ENCODE measurements at regions not wholly inside any gene's neighbourhood (a gene's known extent, or its start where the extent isn't known, plus 50 kb on each side); places are given as distances from the start of the nearest gene placed in this dataset.
A peak's percentile ranks its signal among the peaks of the same experiment; 100 is the strongest.

- Histone ChIP-seq H3K4me3 (no peak overlapping the region), H3K9me3 (no peaks in the 10 kb centered on the region), H3K36me3 (ENCODE audit: low read depth) (no peaks in the 10 kb centered on the region), H3K4me1 (ENCODE audit: low read depth) (peaks cover 16% of the 10 kb centered on the region)
- DNase-seq (peak in 1 of 3 donors; percentile 47), ATAC-seq (no peak)
- TF ChIP-seq CTCF (IDR thresholded peaks at IDR 0.05), result no peak
- intact Hi-C loops (cut with DNase I, micrococcal nuclease), result no loop called here
These were observed 105.6 kb upstream of the HES1 start for GRCh38 chr3:194030372-194030771.

- DNase-seq (no peak), ATAC-seq (no peak)
- peaks cover 26% of the 10 kb centered on the region for H3K4me1 ChIP-seq (ENCODE audit: low read depth)
- no peaks in the 10 kb centered on the region for H3K36me3 ChIP-seq (ENCODE audit: low read depth)
- intact Hi-C loops (cut with DNase I, micrococcal nuclease), result no loop called here
- no peaks in the 10 kb centered on the region for H3K9me3 ChIP-seq
- H3K4me3 ChIP-seq, result no peak overlapping the region
- no peak for TF ChIP-seq CTCF (IDR thresholded peaks at IDR 0.05)
These were observed 104.6 kb upstream of the HES1 start for GRCh38 chr3:194031349-194031748.

GRCh38 chr3:194031867-194032635, 103.9 kb upstream of the HES1 start:
- ATAC-seq (no peak), DNase-seq (peak in 1 of 3 donors; percentile 52)
- intact Hi-C loops (cut with DNase I, micrococcal nuclease), result no loop called here
- Histone ChIP-seq H3K36me3 (ENCODE audit: low read depth) (no peaks in the 10 kb centered on the region), H3K4me3 (no peak overlapping the region), H3K4me1 (ENCODE audit: low read depth) (peaks cover 26% of the 10 kb centered on the region), H3K9me3 (no peaks in the 10 kb centered on the region)
- no peak for TF ChIP-seq CTCF (IDR thresholded peaks at IDR 0.05)

GRCh38 chr3:194032828-194033435, 103.0 kb upstream of the HES1 start:
- H3K36me3 ChIP-seq (ENCODE audit: low read depth), result no peaks in the 10 kb centered on the region
- H3K4me3 ChIP-seq, result no peak overlapping the region
- H3K9me3 ChIP-seq, result no peaks in the 10 kb centered on the region
- H3K4me1 ChIP-seq (ENCODE audit: low read depth), result peaks cover 26% of the 10 kb centered on the region
- DNase-seq (no peak), ATAC-seq (no peak)
- no peak for TF ChIP-seq CTCF (IDR thresholded peaks at IDR 0.05)
- intact Hi-C loops (cut with DNase I, micrococcal nuclease), result no loop called here

GRCh38 chr3:194034346-194035336, 101.3 kb upstream of the HES1 start:
- H3K36me3 ChIP-seq (ENCODE audit: low read depth), result no peaks in the 10 kb centered on the region
- TF ChIP-seq CTCF (IDR thresholded peaks at IDR 0.05), result no peak
- peak; percentile 86 to 89 (median 86) for DNase-seq
- H3K4me3 ChIP-seq, result no peak overlapping the region
- intact Hi-C loops (cut with DNase I, micrococcal nuclease), result no loop called here
- H3K9me3 ChIP-seq, result no peaks in the 10 kb centered on the region
- peaks cover 38% of the 10 kb centered on the region for H3K4me1 ChIP-seq (ENCODE audit: low read depth)
- peak; percentile 73 for ATAC-seq
